ENCODE measurements at regions not wholly inside any gene's neighbourhood (a gene's known extent, or its start where the extent isn't known, plus 50 kb on each side); places are given as distances from the start of the nearest gene placed in this dataset.

GRCh38 chr5:124398460-124398859 is 348.0 kb downstream of the ZNF608 start:
- no peak overlapping the region for H3K27ac ChIP-seq

GRCh38 chr5:124397317-124397716 is 349.1 kb downstream of the ZNF608 start:
- TF ChIP-seq CTCF (IDR thresholded peaks at IDR 0.05): no peak
- H3K27me3 ChIP-seq: no peaks in the 10 kb centered on the region

More at GRCh38 chr5:124398460-124398859, 348.0 kb downstream of the ZNF608 start:
- TF ChIP-seq CTCF (IDR thresholded peaks at IDR 0.05): no peak
- H3K9me3 ChIP-seq: no peaks in the 10 kb centered on the region
- H3K36me3 ChIP-seq: no peaks in the 10 kb centered on the region
- no peak for DNase-seq (ENCODE audit: low spot score)
- H3K4me3 ChIP-seq: no peak overlapping the region
- H3K27me3 ChIP-seq: no peaks in the 10 kb centered on the region
- peaks cover 0 to 30% of the 10 kb centered on the region in 2 donors for H3K4me1 ChIP-seq

GRCh38 chr5:124395926-124396325 is 350.5 kb downstream of the ZNF608 start:
- H3K4me1 ChIP-seq: peaks cover 0 to 7% of the 10 kb centered on the region in 2 donors
- TF ChIP-seq CTCF (IDR thresholded peaks at IDR 0.05): no peak
- H3K36me3 ChIP-seq: no peaks in the 10 kb centered on the region
- no peak overlapping the region for H3K4me3 ChIP-seq
- no peaks in the 10 kb centered on the region for H3K27me3 ChIP-seq
- H3K27ac ChIP-seq: no peak overlapping the region
- no peak for DNase-seq (ENCODE audit: low spot score)
- peaks cover 0 to 3% of the 10 kb centered on the region in 2 donors for H3K9me3 ChIP-seq

More at GRCh38 chr5:124397317-124397716, 349.1 kb downstream of the ZNF608 start:
- no peaks in the 10 kb centered on the region for H3K36me3 ChIP-seq
- no peak for DNase-seq (ENCODE audit: low spot score)
- H3K4me3 ChIP-seq: no peak overlapping the region
- no peak overlapping the region for H3K27ac ChIP-seq
- H3K9me3 ChIP-seq: no peaks in the 10 kb centered on the region
- H3K4me1 ChIP-seq: peaks cover 0 to 18% of the 10 kb centered on the region in 2 donors

- Histone ChIP-seq H3K27ac (no peak overlapping the region), H3K4me3 (no peak overlapping the region), H3K36me3 (no peaks in the 10 kb centered on the region), H3K9me3 (peaks cover 0 to 9% of the 10 kb centered on the region in 2 donors), H3K4me1 (peaks cover 0 to 4% of the 10 kb centered on the region in 2 donors), H3K27me3 (no peaks in the 10 kb centered on the region)
- DNase-seq (ENCODE audit: low spot score): no peak
- no peak for TF ChIP-seq CTCF (IDR thresholded peaks at IDR 0.05)
These were observed 351.2 kb downstream of the ZNF608 start for GRCh38 chr5:124395287-124395686.

GRCh38 chr5:124394700-124395245 is 351.7 kb downstream of the ZNF608 start:
- DNase-seq (ENCODE audit: low spot score): no peak
- no peak overlapping the region for H3K4me3 ChIP-seq
- no peaks in the 10 kb centered on the region for H3K36me3 ChIP-seq
- H3K27ac ChIP-seq: no peak overlapping the region
- peaks cover 0 to 4% of the 10 kb centered on the region in 2 donors for H3K4me1 ChIP-seq
- no peaks in the 10 kb centered on the region for H3K27me3 ChIP-seq
- peaks cover 0 to 14% of the 10 kb centered on the region in 2 donors for H3K9me3 ChIP-seq
- TF ChIP-seq CTCF (IDR thresholded peaks at IDR 0.05): no peak
